Hepatocyte (in vitro differentiated cells): ENCODE measurements at regions not wholly inside any gene's neighbourhood (a gene's known extent, or its start where the extent isn't known, plus 50 kb on each side); places are given as distances from the start of the nearest gene placed in this dataset.

Source experiments
- DNase-seq: peaks from one replicate; pipeline ENCODE4 v3.0.0-alpha.2; 2016; ENCODE audit warnings: low spot score
- H2AFZ ChIP-seq: fragments of 200-600 bp; sonication (generic); 2 replicates; pipeline ENCODE4 v1.6.0; 2016; ENCODE audit warnings: antibody characterized with exemption, mild to moderate bottlenecking
- H3K27ac ChIP-seq: fragments of 200-600 bp; sonication (generic); 2 replicates; pipeline ENCODE4 v1.5.1; 2016; ENCODE audit warnings: mild to moderate bottlenecking
- H3K27me3 ChIP-seq: fragments of 200-600 bp; sonication (generic); 2 replicates; pipeline ENCODE4 v1.6.1; 2016
- H3K36me3 ChIP-seq: fragments of 200-600 bp; sonication (generic); replicated peaks from 2 replicates; pipeline ENCODE4 v1.5.1; 2016; ENCODE audit warnings: low read depth; ENCODE audit not compliant: insufficient read depth
- H3K4me1 ChIP-seq: fragments of 200-600 bp; sonication (generic); 2 replicates; pipeline ENCODE4 v1.5.1; 2016; ENCODE audit warnings: mild to moderate bottlenecking, moderate library complexity; ENCODE audit not compliant: insufficient read depth
- H3K4me2 ChIP-seq: fragments of 200-600 bp; sonication (generic); 2 replicates; pipeline ENCODE4 v1.6.0; 2016
- H3K4me3 ChIP-seq: fragments of 200-600 bp; sonication (generic); 2 replicates; pipeline ENCODE4 v1.5.1; 2016; ENCODE audit warnings: mild to moderate bottlenecking
- H3K79me2 ChIP-seq: fragments of 200-600 bp; sonication (generic); 2 replicates; pipeline ENCODE4 v1.6.0; 2017; ENCODE audit warnings: mild to moderate bottlenecking
- H3K9me2 ChIP-seq: fragments of 200-600 bp; sonication (generic); replicated peaks from 2 replicates; pipeline ENCODE4 v1.6.0; 2017; ENCODE audit warnings: mild to moderate bottlenecking; ENCODE audit not compliant: insufficient read depth
- H3K9me3 ChIP-seq: fragments of 200-600 bp; sonication (generic); 2 replicates; pipeline ENCODE4 v1.5.1; 2016; ENCODE audit warnings: low read depth, mild to moderate bottlenecking
- H4K20me1 ChIP-seq: fragments of 200-600 bp; sonication (generic); 2 replicates; pipeline ENCODE4 v1.6.0; 2016; ENCODE audit warnings: mild to moderate bottlenecking; ENCODE audit not compliant: insufficient read depth, poor library complexity, severe bottlenecking
- CTCF ChIP-seq: fragments of 200-600 bp; sonication (generic); IDR thresholded peaks from 2 replicates; pipeline ENCODE4 v1.5.1; 2016; ENCODE audit warnings: antibody characterized with exemption, mild to moderate bottlenecking; ENCODE audit not compliant: poor library complexity
- EZH2 ChIP-seq: fragments of 200-600 bp; sonication (generic); IDR thresholded peaks from 2 replicates; pipeline ENCODE4 v1.6.1; 2016; ENCODE audit warnings: antibody characterized with exemption, mild to moderate bottlenecking, borderline replicate concordance
- EZH2phosphoT487 ChIP-seq: fragments of 200-600 bp; sonication (generic); IDR thresholded peaks from one replicate; pipeline ENCODE4 v1.6.1; 2018; ENCODE audit warnings: antibody characterized with exemption, mild to moderate bottlenecking, low read depth, moderate library complexity; ENCODE audit not compliant: unreplicated experiment, severe bottlenecking
- WGBS: methylation state at CpG from one replicate; pipeline ENCODE4 v1.1.6; 2016; ENCODE audit warnings: low lambda C conversion rate; ENCODE audit errors: missing lambda C conversion rate; 5-methylcytosine and 5-hydroxymethylcytosine counted together

- Histone ChIP-seq H4K20me1 (no peaks in the 10 kb centered on the region), H3K4me1 (no peaks in the 10 kb centered on the region), H3K4me2 (no peak overlapping the region), H3K79me2 (no peaks in the 10 kb centered on the region), H3K9me3 (peaks cover 8% of the 10 kb centered on the region), H3K27ac (no peak overlapping the region), H3K4me3 (no peak overlapping the region), H3K27me3 (no peaks in the 10 kb centered on the region), H3K36me3 (no peaks in the 10 kb centered on the region), H2AFZ (no peak overlapping the region), H3K9me2 (no peaks in the 10 kb centered on the region)
- 83% methylated on average over 1 of the region's 1 CpG for WGBS
- TF ChIP-seq CTCF (no peak), EZH2 (no peak), EZH2phosphoT487 (no peak)
- DNase-seq, result no peak
Measured at GRCh38 chr1:29658688-29659087, 422.4 kb downstream of the PTPRU start.

DNA sequence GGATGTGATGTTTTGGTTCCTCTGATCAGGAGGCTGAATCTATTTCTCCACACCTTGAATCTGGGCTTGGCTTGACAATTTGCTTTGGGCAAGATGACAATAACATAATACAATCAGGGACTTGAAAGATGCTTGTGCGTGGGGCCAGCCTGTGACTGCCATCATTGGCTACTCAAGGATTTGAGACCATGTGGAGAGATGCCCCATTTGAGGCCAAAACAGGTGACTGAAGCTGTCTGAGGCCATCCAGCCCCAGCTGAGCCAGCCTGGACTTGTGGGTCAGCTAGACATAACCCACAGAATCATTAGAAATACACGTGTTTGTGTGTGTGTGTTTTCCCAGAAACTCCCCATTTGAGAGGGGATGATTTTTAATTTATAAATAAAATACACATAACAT, 421.5 kb downstream of the PTPRU start:
- WGBS, result 70% methylated on average over 2 of the region's 2 CpGs
- Histone ChIP-seq H3K9me2 (no peaks in the 10 kb centered on the region), H3K9me3 (peaks cover 8% of the 10 kb centered on the region), H3K79me2 (no peaks in the 10 kb centered on the region), H3K27ac (no peak overlapping the region), H3K4me2 (no peak overlapping the region), H2AFZ (no peak overlapping the region), H4K20me1 (no peaks in the 10 kb centered on the region), H3K27me3 (no peaks in the 10 kb centered on the region), H3K4me3 (no peak overlapping the region), H3K36me3 (no peaks in the 10 kb centered on the region), H3K4me1 (no peaks in the 10 kb centered on the region)
- no peak for TF ChIP-seq CTCF
- no peak for TF ChIP-seq EZH2
- TF ChIP-seq EZH2phosphoT487, result no peak
- no peak for DNase-seq

DNA sequence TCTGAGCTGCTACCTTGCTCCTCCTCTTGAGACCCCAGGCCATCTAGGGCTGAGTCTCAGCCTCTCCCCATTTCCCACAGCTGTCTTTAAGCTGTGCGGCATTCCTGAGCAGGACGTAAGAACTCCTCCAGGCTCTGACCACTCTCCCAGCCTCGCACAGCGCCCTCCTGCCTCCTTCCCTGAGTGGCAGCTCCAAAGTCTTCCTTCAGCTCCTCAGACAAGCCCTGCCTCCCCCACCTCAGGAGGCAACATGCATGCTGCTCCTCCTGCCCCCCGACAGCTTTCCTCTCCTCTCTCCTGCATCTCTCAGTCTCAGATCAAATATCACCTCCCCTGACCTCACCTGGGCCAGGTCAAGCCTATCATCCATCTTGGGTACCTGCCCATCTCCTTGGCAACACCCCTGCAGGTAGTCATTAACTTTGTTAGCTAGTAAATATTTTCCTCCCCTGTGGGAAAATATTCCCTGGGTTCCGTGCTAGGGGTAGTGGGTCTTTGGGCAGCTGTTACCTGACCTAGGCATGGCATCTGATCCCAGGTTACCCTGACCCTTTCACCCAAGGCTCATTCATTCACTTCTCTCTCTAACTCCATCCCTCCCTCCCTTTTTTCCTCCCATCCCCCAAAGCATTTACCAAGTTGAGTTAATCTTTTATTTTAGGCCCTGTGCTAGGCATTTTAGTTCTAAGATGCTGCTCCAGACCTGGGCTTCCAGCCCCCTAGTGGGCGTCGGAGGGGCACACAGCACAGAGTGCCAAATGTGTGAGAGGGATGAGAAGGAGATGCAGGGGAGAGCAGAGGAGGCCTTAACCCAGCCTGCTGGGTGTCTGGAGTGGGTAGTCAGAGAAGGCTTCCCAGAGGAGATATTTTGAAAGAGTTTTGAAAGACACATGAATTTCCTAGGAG, 419.9 kb downstream of the PTPRU start:
- H4K20me1 ChIP-seq, result no peaks in the 10 kb centered on the region
- no peak overlapping the region for H3K4me3 ChIP-seq
- no peaks in the 10 kb centered on the region for H3K27me3 ChIP-seq
- no peaks in the 10 kb centered on the region for H3K36me3 ChIP-seq
- peaks cover 8% of the 10 kb centered on the region for H3K9me3 ChIP-seq
- H3K9me2 ChIP-seq, result no peaks in the 10 kb centered on the region
- TF ChIP-seq EZH2 (no peak), CTCF (peak; percentile 23)
- no peak overlapping the region for H3K4me2 ChIP-seq
- H2AFZ ChIP-seq, result no peak overlapping the region
- no peaks in the 10 kb centered on the region for H3K79me2 ChIP-seq
- DNase-seq, result no peak
- WGBS, result 58% methylated on average over 8 of the region's 8 CpGs
- no peak overlapping the region for H3K27ac ChIP-seq
- no peaks in the 10 kb centered on the region for H3K4me1 ChIP-seq
